DOHH2 (cell line): ENCODE measurements at regions not wholly inside any gene's neighbourhood (a gene's known extent, or its start where the extent isn't known, plus 50 kb on each side); places are given as distances from the start of the nearest gene placed in this dataset.

Experiments used
- H3F3A ChIP-seq: fragments of 200-600 bp; sonication (generic), shearing (Covaris generic); 2 replicates; pipeline ENCODE4 v1.6.0; 2016; ENCODE audit warnings: antibody characterized with exemption, mild to moderate bottlenecking; ENCODE audit not compliant: control insufficient read depth, insufficient read depth
- H3K27ac ChIP-seq: fragments of 200-600 bp; sonication (generic); 2 replicates; pipeline ENCODE4 v1.5.1; 2014; ENCODE audit warnings: low read depth, mild to moderate bottlenecking, low read length, moderate library complexity
- H3K27me3 ChIP-seq: fragments of 200-600 bp; sonication (generic); 2 replicates; pipeline ENCODE4 v1.6.1; 2014; ENCODE audit warnings: mild to moderate bottlenecking, low read length, mixed read lengths; ENCODE audit not compliant: control insufficient read depth
- H3K36me3 ChIP-seq: fragments of 200-600 bp; sonication (generic); 2 replicates; pipeline ENCODE4 v1.6.1; 2014; ENCODE audit warnings: mild to moderate bottlenecking, low read length, moderate library complexity, mixed read lengths; ENCODE audit not compliant: control insufficient read depth
- H3K4me1 ChIP-seq: fragments of 200-600 bp; sonication (generic); 2 replicates; pipeline ENCODE4 v1.6.1; 2014; ENCODE audit warnings: mild to moderate bottlenecking, low read length, mixed read lengths; ENCODE audit not compliant: control insufficient read depth
- H3K4me2 ChIP-seq: fragments of 200-600 bp; sonication (generic); 2 replicates; pipeline ENCODE4 v1.6.0; 2014; ENCODE audit warnings: mild to moderate bottlenecking, low read length, moderate library complexity
- H3K4me3 ChIP-seq: fragments of 200-600 bp; sonication (generic); 2 replicates; pipeline ENCODE4 v1.5.1; 2014; ENCODE audit warnings: mild to moderate bottlenecking, low read length, mixed read lengths
- H3K79me2 ChIP-seq: fragments of 200-600 bp; sonication (generic); 2 replicates; pipeline ENCODE4 v1.6.1; 2014; ENCODE audit warnings: mild to moderate bottlenecking, low read length, mixed read lengths; ENCODE audit not compliant: control insufficient read depth
- H3K9me2 ChIP-seq: fragments of 200-600 bp; sonication (generic); replicated peaks from 2 replicates; pipeline ENCODE4 v1.6.1; 2014; ENCODE audit warnings: mild to moderate bottlenecking, low read length, mixed read lengths; ENCODE audit not compliant: control insufficient read depth
- H3K9me3 ChIP-seq: fragments of 200-600 bp; sonication (generic); 2 replicates; pipeline ENCODE4 v1.6.1; 2014; ENCODE audit warnings: antibody characterized with exemption, low read length, mixed read lengths; ENCODE audit not compliant: control insufficient read depth, insufficient read depth
- H4K20me1 ChIP-seq: fragments of 200-600 bp; sonication (generic); 2 replicates; pipeline ENCODE4 v1.6.0; 2014; ENCODE audit warnings: low read depth, mild to moderate bottlenecking, antibody characterized with exemption, low read length, moderate library complexity; ENCODE audit not compliant: control insufficient read depth, insufficient read depth
- EZH2phosphoT487 ChIP-seq: fragments of 200-600 bp; sonication (generic); IDR thresholded peaks from 2 replicates; pipeline ENCODE4 v1.6.1; 2017; ENCODE audit warnings: borderline replicate concordance, mild to moderate bottlenecking, antibody characterized with exemption, low read length, moderate library complexity, mixed read lengths
- TF ChIP-seq, protein P1 (sequence below): fragments of 200-600 bp; sonication (generic); IDR thresholded peaks from one replicate; pipeline ENCODE4 v1.5.1; 2014; ENCODE audit warnings: antibody characterized with exemption, mild to moderate bottlenecking, low read depth, low read length; ENCODE audit not compliant: poor library complexity, severe bottlenecking

- Histone ChIP-seq H3F3A (no peaks in the 10 kb centered on the region), H4K20me1 (no peaks in the 10 kb centered on the region), H3K9me2 (no peaks in the 10 kb centered on the region), H3K27me3 (no peaks in the 10 kb centered on the region), H3K27ac (no peak overlapping the region), H3K4me1 (no peaks in the 10 kb centered on the region), H3K4me3 (no peak overlapping the region), H3K36me3 (no peaks in the 10 kb centered on the region), H3K79me2 (no peaks in the 10 kb centered on the region), H3K9me3 (no peaks in the 10 kb centered on the region), H3K4me2 (no peak overlapping the region)
- TF ChIP-seq EZH2phosphoT487 = no peak
- TF ChIP-seq, protein P1, sequence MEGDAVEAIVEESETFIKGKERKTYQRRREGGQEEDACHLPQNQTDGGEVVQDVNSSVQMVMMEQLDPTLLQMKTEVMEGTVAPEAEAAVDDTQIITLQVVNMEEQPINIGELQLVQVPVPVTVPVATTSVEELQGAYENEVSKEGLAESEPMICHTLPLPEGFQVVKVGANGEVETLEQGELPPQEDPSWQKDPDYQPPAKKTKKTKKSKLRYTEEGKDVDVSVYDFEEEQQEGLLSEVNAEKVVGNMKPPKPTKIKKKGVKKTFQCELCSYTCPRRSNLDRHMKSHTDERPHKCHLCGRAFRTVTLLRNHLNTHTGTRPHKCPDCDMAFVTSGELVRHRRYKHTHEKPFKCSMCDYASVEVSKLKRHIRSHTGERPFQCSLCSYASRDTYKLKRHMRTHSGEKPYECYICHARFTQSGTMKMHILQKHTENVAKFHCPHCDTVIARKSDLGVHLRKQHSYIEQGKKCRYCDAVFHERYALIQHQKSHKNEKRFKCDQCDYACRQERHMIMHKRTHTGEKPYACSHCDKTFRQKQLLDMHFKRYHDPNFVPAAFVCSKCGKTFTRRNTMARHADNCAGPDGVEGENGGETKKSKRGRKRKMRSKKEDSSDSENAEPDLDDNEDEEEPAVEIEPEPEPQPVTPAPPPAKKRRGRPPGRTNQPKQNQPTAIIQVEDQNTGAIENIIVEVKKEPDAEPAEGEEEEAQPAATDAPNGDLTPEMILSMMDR = no peak
Measured at GRCh38 chr3:115275896-115276295, 128.8 kb upstream of the ZBTB20 start.

- Histone ChIP-seq H3K9me2 (no peaks in the 10 kb centered on the region), H3K4me2 (no peak overlapping the region), H3K79me2 (no peaks in the 10 kb centered on the region), H3K4me1 (no peaks in the 10 kb centered on the region), H3K27ac (no peak overlapping the region), H3K9me3 (no peaks in the 10 kb centered on the region), H3K4me3 (no peak overlapping the region), H3K36me3 (no peaks in the 10 kb centered on the region), H3F3A (no peaks in the 10 kb centered on the region), H4K20me1 (no peaks in the 10 kb centered on the region), H3K27me3 (no peaks in the 10 kb centered on the region)
- TF ChIP-seq, protein P1 = no peak
- TF ChIP-seq EZH2phosphoT487 = no peak
Measured at GRCh38 chr3:115279939-115280338, 132.9 kb upstream of the ZBTB20 start.

DNA sequence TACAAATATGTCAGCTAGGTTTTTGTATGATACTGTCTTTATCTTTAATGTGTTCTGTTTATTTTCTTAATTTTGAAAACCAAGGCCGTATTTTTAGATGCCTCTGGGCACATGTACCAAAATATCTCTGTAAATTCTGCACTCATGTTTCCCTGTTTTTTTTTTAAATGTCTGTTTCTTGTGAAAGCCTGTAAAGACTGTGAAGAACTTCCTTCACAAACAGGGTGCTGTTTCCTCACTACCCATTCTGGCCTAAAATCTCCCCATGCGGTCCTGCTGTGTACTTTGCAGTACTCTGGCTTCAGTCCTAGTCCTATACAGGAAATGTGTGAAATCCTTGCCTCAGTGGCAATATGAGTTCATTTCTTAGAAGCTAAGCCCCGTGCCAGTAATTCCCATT is 133.4 kb upstream of the ZBTB20 start:
- Histone ChIP-seq H3K9me3 (no peaks in the 10 kb centered on the region), H3K36me3 (no peaks in the 10 kb centered on the region), H3K9me2 (no peaks in the 10 kb centered on the region), H3K4me1 (no peaks in the 10 kb centered on the region), H4K20me1 (no peaks in the 10 kb centered on the region), H3K4me2 (no peak overlapping the region), H3K27ac (no peak overlapping the region), H3K4me3 (no peak overlapping the region), H3K79me2 (no peaks in the 10 kb centered on the region), H3K27me3 (no peaks in the 10 kb centered on the region), H3F3A (no peaks in the 10 kb centered on the region)
- TF ChIP-seq, protein P1 = no peak
- no peak for TF ChIP-seq EZH2phosphoT487
